ENCODE measurements at regions not wholly inside any gene's neighbourhood (a gene's known extent, or its start where the extent isn't known, plus 50 kb on each side); places are given as distances from the start of the nearest gene placed in this dataset.
"Not testable (repeated sequence)": the region's sequence is repeated elsewhere in the genome, so short reads cannot be mapped to it uniquely, and the experiment has no call there.

GRCh38 chr1:147103416-147104155 lies 68.7 kb downstream of the PRKAB2 start:
- H3K27ac ChIP-seq; DNase-seq (ENCODE audit: low spot score); POLR2A ChIA-PET (ENCODE audit: low non-redundant PET); CTCF ChIA-PET: not testable (repeated sequence)

GRCh38 chr1:147099192-147099591 lies 73.1 kb downstream of the PRKAB2 start:
- no peak for TF ChIP-seq CTCF (conservative IDR thresholded peaks at IDR 0.05; ENCODE audit: low read depth)
- no peak for DNase-seq (ENCODE audit: low spot score)
- no peak overlapping the region for H3K27ac ChIP-seq
- POLR2A ChIA-PET (ENCODE audit: low non-redundant PET), result no interaction called here
- CTCF ChIA-PET, result no interaction called here

GRCh38 chr1:147098338-147098973 lies 73.8 kb downstream of the PRKAB2 start:
- DNase-seq (ENCODE audit: low spot score); H3K27ac ChIP-seq; POLR2A ChIA-PET (ENCODE audit: low non-redundant PET); CTCF ChIA-PET: not testable (repeated sequence)
- peak; percentile 35; the same call in 1 of the 2 replicates for TF ChIP-seq CTCF (conservative IDR thresholded peaks at IDR 0.05; ENCODE audit: low read depth)

- no peak for DNase-seq (ENCODE audit: low spot score)
- CTCF ChIA-PET, result no interaction called here
- POLR2A ChIA-PET (ENCODE audit: low non-redundant PET), result no interaction called here
- no peak for TF ChIP-seq CTCF (conservative IDR thresholded peaks at IDR 0.05; ENCODE audit: low read depth)
- H3K27ac ChIP-seq, result no peak overlapping the region
Observed at GRCh38 chr1:147095691-147096090, 76.6 kb downstream of the PRKAB2 start.

- DNase-seq (ENCODE audit: low spot score), result no peak
- no peak for TF ChIP-seq CTCF (conservative IDR thresholded peaks at IDR 0.05; ENCODE audit: low read depth)
- ChIA-PET POLR2A (ENCODE audit: low non-redundant PET) (interaction anchor here (0.5 kb wide), 1 partner anchor 48 kb away, joined by 3 read pairs; no protein-coding TSS in a partner anchor), CTCF (interaction anchor here (0.6 kb wide), 1 partner anchor 150 kb away, joined by 3 read pairs; the partner anchor contains the start of gene CHD1L)
- no peak overlapping the region for H3K27ac ChIP-seq
Observed at GRCh38 chr1:147091801-147092200, 80.5 kb downstream of the PRKAB2 start.

GRCh38 chr1:147089457-147089856 lies 82.8 kb downstream of the PRKAB2 start:
- DNase-seq (ENCODE audit: low spot score), result no peak
- CTCF ChIA-PET, result no interaction called here
- POLR2A ChIA-PET (ENCODE audit: low non-redundant PET), result no interaction called here
- H3K27ac ChIP-seq, result no peak overlapping the region
- TF ChIP-seq CTCF (conservative IDR thresholded peaks at IDR 0.05; ENCODE audit: low read depth), result no peak

- DNase-seq (ENCODE audit: low spot score), result no peak
- POLR2A ChIA-PET (ENCODE audit: low non-redundant PET), result no interaction called here
- CTCF ChIA-PET, result no interaction called here
- TF ChIP-seq CTCF (conservative IDR thresholded peaks at IDR 0.05; ENCODE audit: low read depth), result no peak
- no peak overlapping the region for H3K27ac ChIP-seq
Observed at GRCh38 chr1:147086129-147086528, 86.1 kb downstream of the PRKAB2 start.

All from RWPE1 (cell line).